Activated naive CD8-positive, alpha-beta T cell treated with anti-CD3 and anti-CD28 coated beads for 36 hours (primary cell): ENCODE measurements at regions not wholly inside any gene's neighbourhood (a gene's known extent, or its start where the extent isn't known, plus 50 kb on each side); places are given as distances from the start of the nearest gene placed in this dataset.

ENCODE experiments used
- DNase-seq: peaks from one replicate; pipeline ENCODE4 v3.0.0; 2021
- H3K27ac Mint-ChIP-seq: one replicate; pipeline ENCODE4 v1.8.0; 2022; ENCODE audit warnings: mild to moderate bottlenecking, moderate library complexity, mixed read lengths
- H3K27me3 Mint-ChIP-seq: one replicate; pipeline ENCODE4 v1.8.0; 2022; ENCODE audit warnings: mild to moderate bottlenecking, mixed read lengths
- H3K36me3 Mint-ChIP-seq: one replicate; pipeline ENCODE4 v1.8.0; 2021; ENCODE audit warnings: mild to moderate bottlenecking, mixed read lengths
- H3K4me1 Mint-ChIP-seq: one replicate; pipeline ENCODE4 v1.8.0; 2021; ENCODE audit warnings: mixed read lengths
- H3K4me3 Mint-ChIP-seq: one replicate; pipeline ENCODE4 v1.8.0; 2022; ENCODE audit warnings: mild to moderate bottlenecking, moderate library complexity, mixed read lengths
- H3K9me3 Mint-ChIP-seq: one replicate; pipeline ENCODE4 v1.8.0; 2022; ENCODE audit warnings: mixed read lengths

DNA sequence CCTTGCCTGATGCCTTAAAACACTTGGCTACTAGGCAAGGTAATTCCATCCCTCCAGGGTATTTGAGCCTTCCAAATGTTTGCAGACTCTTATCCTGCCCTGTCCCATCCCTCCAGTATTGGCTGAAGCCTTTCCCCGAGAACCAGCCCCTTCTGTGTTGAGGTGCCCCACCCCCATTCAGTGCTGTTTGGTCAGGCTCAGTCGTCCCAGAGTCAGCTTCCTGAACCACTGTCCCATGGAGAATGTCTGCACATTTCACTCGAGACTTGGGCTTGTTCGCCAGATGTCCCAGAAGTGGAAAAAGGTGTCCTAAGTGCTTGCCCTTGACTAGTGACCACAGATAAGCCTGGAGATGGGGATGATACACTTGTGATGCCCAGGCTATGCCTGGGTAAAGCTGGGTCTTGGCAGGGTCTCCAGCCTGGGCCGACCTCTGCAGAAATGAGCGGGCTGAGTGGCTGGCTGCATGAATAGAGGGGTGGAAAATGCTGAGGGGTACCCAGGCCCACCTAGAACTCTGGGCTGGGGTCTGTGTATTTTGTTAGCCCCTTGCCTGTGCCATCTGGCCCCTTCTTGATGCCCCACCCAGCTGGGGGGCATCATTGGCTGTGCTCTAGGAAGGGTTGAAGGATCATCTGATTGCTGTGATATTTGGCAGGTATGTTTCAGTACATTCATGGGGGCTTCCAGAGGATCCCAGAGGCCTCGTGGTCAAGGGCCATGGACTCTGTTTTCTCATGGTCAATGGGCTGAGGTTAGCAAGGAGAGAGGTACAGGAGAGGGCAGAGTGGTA, 178.4 kb downstream of the MACROH2A1 start:
- Mint-ChIP-seq H3K4me3 (no peak overlapping the region), H3K9me3 (no peaks in the 10 kb centered on the region), H3K27ac (no peak overlapping the region), H3K36me3 (no peaks in the 10 kb centered on the region), H3K4me1 (no peaks in the 10 kb centered on the region), H3K27me3 (peaks cover 3% of the 10 kb centered on the region)
- no peak for DNase-seq

DNA sequence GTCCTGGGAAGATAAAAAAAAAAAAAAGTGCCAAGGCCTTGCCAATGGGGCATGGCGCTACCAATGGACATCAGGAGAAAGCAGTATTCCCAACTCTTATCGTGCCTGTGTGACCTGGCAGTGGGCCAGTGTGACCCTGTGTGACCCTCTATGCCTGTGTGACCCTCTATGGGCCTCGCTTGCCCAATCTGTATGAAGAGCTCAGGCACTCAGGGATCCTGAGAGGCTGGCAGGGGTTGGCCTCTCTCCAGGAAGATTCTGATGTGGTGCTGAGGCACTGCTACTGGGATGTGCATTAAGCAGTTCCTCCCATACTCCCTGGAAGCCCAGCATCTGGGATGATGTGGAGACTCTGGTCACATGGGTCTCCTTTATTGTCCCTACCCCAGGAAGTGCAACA, 179.2 kb downstream of the MACROH2A1 start:
- Mint-ChIP-seq H3K9me3 (no peaks in the 10 kb centered on the region), H3K27me3 (no peaks in the 10 kb centered on the region), H3K27ac (no peak overlapping the region), H3K4me1 (no peaks in the 10 kb centered on the region), H3K4me3 (no peak overlapping the region), H3K36me3 (no peaks in the 10 kb centered on the region)
- DNase-seq: no peak

DNA sequence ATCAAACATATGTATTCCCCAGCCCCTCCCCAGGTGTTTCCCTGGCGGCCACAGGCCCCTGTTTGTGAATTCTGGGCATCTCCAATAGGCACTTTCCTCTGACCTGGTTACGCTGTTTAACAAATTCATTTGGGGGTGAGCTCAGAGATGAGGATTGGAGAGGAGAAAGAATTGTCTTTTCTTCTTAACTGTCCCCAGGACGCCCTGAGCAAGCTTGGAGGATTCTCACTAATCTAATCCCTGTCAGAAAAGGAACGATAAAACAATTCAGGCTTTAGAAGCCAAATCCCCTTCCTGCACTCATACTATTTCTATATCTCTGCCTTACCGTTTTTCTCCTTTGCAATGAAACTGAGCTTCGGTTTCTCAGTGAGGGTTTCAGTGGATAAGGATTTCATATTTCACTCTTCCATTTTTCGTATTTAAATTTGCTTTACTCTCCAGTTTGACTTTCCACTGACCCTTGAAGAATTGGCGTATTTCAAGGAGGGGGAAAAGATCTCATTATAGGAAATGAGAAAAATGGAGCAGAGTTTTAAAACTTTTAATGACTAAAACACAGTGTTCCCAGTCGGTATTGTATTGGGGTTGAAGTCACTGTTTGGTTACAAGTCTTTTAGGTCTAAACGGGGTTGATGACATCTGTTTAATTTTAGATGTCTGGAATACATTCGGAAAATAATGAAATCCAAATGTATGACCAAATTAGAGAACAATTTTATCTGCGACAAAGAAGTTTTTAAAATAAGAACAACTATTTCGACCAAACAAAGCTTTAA, 180.1 kb downstream of the MACROH2A1 start:
- no peak overlapping the region for H3K27ac Mint-ChIP-seq
- DNase-seq: no peak
- H3K27me3 Mint-ChIP-seq: no peaks in the 10 kb centered on the region
- H3K4me3 Mint-ChIP-seq: no peak overlapping the region
- H3K36me3 Mint-ChIP-seq: no peaks in the 10 kb centered on the region
- H3K4me1 Mint-ChIP-seq: no peaks in the 10 kb centered on the region
- no peaks in the 10 kb centered on the region for H3K9me3 Mint-ChIP-seq

DNA sequence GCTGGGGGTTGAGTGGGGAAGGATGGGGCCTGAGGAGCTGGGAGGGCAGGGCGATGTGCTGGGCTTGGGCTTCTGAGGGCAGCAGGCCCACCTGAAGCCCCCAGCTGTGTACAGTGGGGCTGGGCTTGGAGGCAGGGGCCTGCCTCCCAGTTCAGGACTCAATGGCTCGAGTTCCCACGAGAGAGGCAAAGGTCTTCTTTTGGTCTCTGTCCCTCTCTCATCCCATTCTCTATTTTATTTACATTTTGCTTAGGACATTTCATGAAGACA, 180.6 kb downstream of the MACROH2A1 start:
- H3K27me3 Mint-ChIP-seq: no peaks in the 10 kb centered on the region
- DNase-seq: no peak
- no peaks in the 10 kb centered on the region for H3K4me1 Mint-ChIP-seq
- no peak overlapping the region for H3K27ac Mint-ChIP-seq
- no peaks in the 10 kb centered on the region for H3K9me3 Mint-ChIP-seq
- no peaks in the 10 kb centered on the region for H3K36me3 Mint-ChIP-seq
- H3K4me3 Mint-ChIP-seq: no peak overlapping the region

DNA sequence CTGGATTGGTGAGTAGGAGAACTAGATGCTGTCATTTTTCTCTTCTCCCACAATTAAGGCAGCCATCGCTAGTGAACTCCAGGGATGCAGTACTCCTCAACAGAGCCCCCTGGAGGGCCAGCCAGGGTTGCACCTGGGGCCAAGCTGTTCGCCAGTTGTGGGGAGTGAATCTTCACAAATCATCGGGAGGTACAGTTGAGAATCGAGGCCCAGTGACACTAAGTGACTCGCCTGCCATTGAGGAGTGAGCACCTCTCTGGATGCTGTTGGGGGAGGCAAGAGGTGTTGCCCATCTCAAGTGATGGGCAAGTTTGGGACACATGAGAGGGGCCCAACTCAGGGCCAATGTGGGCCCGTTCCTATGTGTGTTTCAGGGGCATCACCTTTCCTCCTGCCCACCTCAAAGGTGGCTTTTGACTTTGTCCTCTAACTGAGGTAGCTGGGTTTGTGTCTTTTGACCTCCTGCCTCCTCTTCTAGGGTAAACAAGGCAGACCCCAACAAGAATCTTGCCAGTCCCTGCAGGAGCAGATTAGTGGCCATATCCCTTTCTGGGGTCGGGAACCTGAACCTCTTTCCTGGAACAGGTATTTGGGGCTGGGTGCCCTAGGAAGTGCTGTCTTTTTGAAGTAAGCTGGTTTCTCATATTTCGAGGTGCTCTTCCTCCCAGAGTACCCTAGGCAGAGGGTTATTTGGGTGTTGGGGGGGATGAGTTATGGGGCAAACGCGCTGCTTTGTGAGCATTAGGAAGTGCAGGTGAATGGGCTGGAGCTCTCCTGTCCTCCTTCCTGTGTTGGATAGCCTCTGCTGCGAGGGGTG, 181.2 kb downstream of the MACROH2A1 start:
- Mint-ChIP-seq H3K27me3 (no peaks in the 10 kb centered on the region), H3K4me3 (no peak overlapping the region), H3K36me3 (no peaks in the 10 kb centered on the region), H3K4me1 (no peaks in the 10 kb centered on the region), H3K9me3 (no peaks in the 10 kb centered on the region), H3K27ac (no peak overlapping the region)
- no peak for DNase-seq

DNA sequence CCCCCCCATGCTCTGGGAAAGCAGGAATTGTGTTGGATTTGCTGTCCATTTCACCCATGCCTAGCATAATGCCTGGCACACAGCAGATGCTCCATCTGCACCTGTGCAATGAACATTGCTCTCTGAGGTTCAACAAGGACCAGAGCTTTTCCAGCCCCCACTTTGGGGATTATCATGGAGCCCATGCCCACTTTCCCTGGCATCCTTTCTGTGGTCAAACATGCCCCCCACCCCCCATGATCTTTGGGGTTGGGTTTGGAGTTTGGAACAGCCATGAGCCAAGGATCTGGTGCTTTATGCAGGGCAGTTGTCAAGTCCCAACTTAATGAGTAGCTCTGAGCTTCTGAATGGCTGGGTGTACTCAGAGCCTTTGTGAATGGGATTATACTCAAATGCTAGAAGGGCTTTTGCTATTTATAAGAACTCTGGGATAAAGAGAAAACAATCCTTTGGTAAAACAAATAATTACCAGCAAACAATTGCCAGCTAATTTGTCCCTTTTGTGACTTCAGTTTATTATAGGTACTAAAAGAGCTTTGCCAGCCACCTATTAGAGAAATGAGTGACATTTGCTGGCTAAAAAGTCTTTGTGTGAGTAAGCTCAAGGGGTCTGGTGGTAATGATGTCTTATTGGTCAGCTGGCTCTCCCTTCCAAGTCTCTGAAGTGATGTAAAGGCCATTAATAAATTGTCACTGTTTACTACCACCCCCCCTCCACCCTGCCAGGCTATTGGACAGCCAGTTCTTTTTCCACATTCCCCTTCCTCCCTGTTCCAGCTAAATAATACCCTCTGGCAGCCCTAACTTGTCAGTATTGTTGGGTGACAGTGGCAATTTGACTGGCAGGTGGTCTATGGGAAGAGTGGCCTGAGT, 182.3 kb downstream of the MACROH2A1 start:
- H3K9me3 Mint-ChIP-seq: no peaks in the 10 kb centered on the region
- no peaks in the 10 kb centered on the region for H3K4me1 Mint-ChIP-seq
- no peak for DNase-seq

DNA sequence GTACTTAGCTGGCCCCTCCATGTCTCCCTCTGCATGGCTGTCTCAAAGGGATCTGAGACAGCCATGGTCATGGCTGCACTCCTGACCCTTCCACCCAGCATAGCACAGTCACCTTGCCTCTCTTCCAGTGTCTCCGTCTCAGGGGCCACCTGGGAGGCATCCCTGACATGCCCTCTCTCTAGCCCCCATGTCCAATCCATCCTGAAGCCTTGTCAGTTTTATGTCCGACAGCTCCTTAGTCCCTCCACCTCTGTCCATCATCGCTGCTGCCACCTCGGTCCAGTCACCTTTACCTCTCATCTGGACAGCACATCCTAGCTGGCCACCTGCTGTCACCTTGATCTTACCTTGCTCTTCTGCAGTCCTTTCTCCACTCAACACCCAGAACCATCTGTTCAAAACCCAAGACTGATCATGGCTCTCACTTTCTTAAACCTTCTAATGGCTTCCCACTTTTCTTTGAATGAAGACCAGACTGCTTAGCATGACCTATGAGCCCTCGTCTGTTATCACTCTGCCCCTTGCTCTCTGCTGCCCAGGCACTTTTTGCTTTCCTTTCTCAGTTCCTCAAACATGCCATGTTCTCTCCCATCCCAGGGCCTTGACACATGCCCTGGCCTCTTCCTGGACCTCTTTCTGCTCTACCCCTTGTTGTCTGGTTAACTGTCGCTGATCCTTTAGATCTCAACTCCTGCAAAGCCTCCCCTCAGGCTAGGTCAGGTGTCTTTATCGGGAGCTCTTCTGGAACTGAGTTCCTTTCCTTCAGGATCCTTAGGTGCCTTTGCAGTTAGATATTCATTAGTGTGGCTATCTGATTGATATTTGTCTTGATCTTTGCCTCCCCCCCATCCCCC, 181.8 kb upstream of the PITX1 start:
- no peaks in the 10 kb centered on the region for H3K9me3 Mint-ChIP-seq
- no peak for DNase-seq
- no peaks in the 10 kb centered on the region for H3K36me3 Mint-ChIP-seq
- H3K4me3 Mint-ChIP-seq: no peak overlapping the region
- H3K27me3 Mint-ChIP-seq: no peaks in the 10 kb centered on the region
- H3K27ac Mint-ChIP-seq: no peak overlapping the region
- no peaks in the 10 kb centered on the region for H3K4me1 Mint-ChIP-seq

More for the DNA sequence above, 182.3 kb downstream of the MACROH2A1 start:
- Mint-ChIP-seq H3K36me3 (no peaks in the 10 kb centered on the region), H3K27me3 (no peaks in the 10 kb centered on the region), H3K27ac (no peak overlapping the region), H3K4me3 (no peak overlapping the region)

DNA sequence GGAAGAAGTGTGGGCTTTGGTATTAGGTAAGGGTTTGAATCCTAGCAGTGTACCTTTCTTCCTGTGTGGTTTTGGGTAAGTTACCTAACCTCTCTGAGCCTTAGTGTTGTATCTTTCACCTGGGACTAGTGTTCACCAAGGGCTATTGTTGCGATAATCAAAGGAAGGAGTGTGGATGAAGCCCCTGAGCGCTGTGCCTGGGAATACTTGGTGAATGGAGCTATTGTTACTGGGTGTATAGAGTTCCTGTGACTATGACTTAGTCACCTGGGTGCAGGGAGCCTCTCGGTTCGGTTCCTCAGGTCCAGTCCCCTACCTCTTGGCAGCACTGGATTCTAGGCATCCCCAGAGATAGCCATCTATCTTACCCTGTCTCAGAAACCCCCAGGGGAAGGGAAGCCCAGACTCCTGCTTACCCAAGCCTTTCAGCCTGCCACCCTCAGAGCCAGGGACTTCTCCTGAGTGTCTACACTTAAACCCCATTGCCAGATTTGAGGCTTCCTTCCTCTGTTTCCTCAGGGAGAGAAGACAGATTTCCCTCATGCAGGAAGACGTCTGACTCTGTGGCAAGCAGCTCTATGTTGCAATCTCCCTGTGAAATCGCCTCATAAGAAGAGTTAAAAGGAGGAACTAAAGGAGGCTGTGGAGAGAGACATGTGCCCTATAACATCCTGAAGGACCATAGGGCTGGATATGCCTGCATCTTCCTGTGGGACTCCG, 181.0 kb upstream of the PITX1 start:
- Mint-ChIP-seq H3K27me3 (no peaks in the 10 kb centered on the region), H3K4me1 (no peaks in the 10 kb centered on the region), H3K9me3 (no peaks in the 10 kb centered on the region), H3K27ac (no peak overlapping the region), H3K36me3 (no peaks in the 10 kb centered on the region), H3K4me3 (no peak overlapping the region)
- no peak for DNase-seq

DNA sequence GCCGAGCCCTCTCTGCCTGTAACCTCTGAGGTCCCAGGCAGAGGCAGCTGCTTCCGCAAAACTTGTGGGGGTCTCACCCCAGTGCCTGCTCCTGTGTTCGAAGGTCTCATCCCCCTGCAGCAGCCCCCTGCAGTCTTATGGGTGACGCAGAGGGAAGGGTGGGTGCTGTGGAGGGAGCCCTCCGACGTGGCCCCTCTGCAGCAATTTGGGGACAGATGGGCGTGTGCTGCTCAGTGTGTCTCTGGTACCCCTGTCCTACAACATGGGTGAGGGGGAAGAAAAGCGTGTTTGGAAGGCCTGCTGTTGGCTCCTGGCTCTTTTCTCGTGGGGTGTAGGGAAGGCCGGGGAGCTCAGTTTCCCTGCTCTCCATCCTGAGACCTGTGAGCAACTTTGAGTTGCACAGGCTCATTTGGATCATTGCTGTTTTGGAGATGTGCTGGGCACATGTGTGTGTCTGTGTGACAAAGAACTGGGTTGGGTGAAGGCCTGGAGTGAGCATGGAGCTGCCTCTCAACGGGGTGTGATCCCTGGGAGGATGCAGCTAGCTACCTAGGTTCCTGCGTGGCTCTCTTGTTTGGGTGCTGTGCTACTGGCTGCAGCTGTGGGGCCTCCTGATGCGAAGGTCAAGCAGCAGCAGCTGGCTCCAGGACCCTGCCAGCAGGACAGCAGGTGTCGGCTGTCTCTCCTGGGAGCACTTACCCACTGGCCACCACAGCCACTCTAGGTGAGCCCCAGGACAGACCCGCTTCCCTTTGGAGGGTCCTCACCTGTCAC, 179.6 kb upstream of the PITX1 start:
- Mint-ChIP-seq H3K9me3 (no peaks in the 10 kb centered on the region), H3K27me3 (no peaks in the 10 kb centered on the region), H3K27ac (no peak overlapping the region), H3K36me3 (no peaks in the 10 kb centered on the region), H3K4me3 (no peak overlapping the region), H3K4me1 (no peaks in the 10 kb centered on the region)
- DNase-seq: no peak

DNA sequence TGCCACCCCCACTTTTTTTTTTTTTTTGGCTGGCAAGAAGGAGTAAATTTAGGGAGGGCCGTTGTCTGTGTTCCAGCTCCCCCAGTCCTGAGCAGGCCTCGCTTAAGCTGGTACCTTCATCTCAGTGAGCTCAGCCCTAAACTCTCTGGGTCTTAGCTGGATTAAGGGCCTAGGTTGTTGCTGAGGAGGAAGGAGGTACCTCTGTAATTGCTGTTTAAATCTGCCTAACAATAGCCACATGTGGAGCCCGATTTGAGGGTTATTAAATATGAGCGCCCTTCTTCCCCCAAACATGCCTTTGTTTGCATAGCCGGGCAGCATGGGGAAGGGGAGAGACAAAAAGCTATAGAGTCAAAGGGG, 179.0 kb upstream of the PITX1 start:
- no peak overlapping the region for H3K27ac Mint-ChIP-seq
- H3K4me1 Mint-ChIP-seq: no peaks in the 10 kb centered on the region
- no peaks in the 10 kb centered on the region for H3K36me3 Mint-ChIP-seq

DNA sequence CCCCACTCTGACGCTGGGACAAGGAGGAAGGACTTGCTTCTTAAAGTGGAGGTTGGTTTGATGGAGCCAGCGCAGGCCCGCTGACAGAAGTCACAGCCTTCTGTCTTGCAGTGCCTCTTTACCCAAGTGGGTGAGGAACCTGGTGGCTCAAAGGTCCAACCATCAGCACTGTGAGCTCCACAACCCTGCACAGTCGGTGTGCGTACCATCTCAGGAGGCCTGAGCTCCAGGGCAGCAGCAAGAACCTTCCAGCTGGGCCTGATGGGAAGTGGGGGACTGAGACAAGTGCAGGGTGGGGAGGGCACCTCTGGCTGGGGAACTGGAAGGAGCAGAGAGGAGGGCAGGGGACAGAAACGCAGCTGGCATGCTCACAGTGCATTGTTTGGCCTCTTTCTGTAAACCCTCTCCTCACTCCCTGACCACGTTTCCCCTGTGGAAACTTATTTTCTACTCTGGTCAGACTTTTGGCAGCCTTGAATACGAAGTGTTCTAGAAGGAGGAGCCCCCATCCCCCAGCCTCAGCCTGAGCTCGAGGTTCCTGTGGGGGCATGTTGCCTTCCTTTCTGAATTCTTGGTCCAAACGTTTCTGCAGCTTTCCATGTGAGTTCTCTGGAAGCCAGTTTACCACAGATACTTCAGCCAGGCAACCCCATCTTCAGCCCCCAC, 178.5 kb upstream of the PITX1 start:
- no peaks in the 10 kb centered on the region for H3K27me3 Mint-ChIP-seq

More for the DNA sequence above, 179.0 kb upstream of the PITX1 start:
- no peak overlapping the region for H3K4me3 Mint-ChIP-seq
- no peaks in the 10 kb centered on the region for H3K27me3 Mint-ChIP-seq
- no peak for DNase-seq
- H3K9me3 Mint-ChIP-seq: no peaks in the 10 kb centered on the region

DNA sequence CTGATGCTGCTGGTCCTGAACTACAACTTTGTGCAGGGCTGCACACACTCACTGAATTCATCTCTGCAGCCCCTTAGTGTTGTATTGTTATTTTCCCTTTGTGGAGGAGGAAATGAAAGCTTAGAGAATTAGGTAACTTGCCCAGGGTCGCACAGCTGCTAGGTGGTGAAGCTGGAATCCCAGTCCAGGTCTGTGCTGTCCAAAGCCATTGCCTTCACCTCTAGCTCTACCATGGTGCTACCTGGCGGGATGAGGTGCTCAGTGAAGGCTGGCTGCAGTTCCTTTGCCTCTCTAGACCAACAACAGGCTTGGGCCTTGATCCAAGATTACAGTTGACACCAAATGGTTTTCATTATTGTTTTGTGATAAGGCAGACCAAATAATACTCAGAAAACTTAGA, 177.8 kb upstream of the PITX1 start:
- Mint-ChIP-seq H3K27ac (no peak overlapping the region), H3K4me3 (no peak overlapping the region), H3K4me1 (no peaks in the 10 kb centered on the region), H3K27me3 (no peaks in the 10 kb centered on the region), H3K36me3 (no peaks in the 10 kb centered on the region), H3K9me3 (no peaks in the 10 kb centered on the region)
- no peak for DNase-seq

More for the DNA sequence above, 178.5 kb upstream of the PITX1 start:
- no peak overlapping the region for H3K4me3 Mint-ChIP-seq
- H3K9me3 Mint-ChIP-seq: no peaks in the 10 kb centered on the region
- H3K27ac Mint-ChIP-seq: no peak overlapping the region
- no peak for DNase-seq
- no peaks in the 10 kb centered on the region for H3K36me3 Mint-ChIP-seq
- H3K4me1 Mint-ChIP-seq: no peaks in the 10 kb centered on the region
